ENCODE measurements at regions not wholly inside any gene's neighbourhood (a gene's known extent, or its start where the extent isn't known, plus 50 kb on each side); places are given as distances from the start of the nearest gene placed in this dataset.
"Not testable (repeated sequence)": the region's sequence is repeated elsewhere in the genome, so short reads cannot be mapped to it uniquely, and the experiment has no call there.

- not testable (repeated sequence) for TF ChIP-seq POLR2AphosphoS5 (IDR thresholded peaks at IDR 0.05); CTCF (IDR thresholded peaks at IDR 0.05 in 8 of 11, conservative IDR thresholded peaks at IDR 0.05 in 3 of 11)
These were observed 315.8 kb downstream of the NOVA1 start for GRCh38 chr14:26282011-26282410.
